H9 (cell line): ENCODE measurements at regions not wholly inside any gene's neighbourhood (a gene's known extent, or its start where the extent isn't known, plus 50 kb on each side); places are given as distances from the start of the nearest gene placed in this dataset.

Experiments
- DNase-seq: peaks from one replicate; pipeline ENCODE4 v3.0.0-alpha.2; 2017
- H2AFZ ChIP-seq: one replicate; pipeline ENCODE4 v1.6.1; 2013; ENCODE audit warnings: mild to moderate bottlenecking, low read length, control low read depth, moderate library complexity
- H2AK5ac ChIP-seq: 2 replicates; pipeline ENCODE4 v1.6.1; 2013; ENCODE audit warnings: low read length, control low read depth, mixed read lengths; ENCODE audit not compliant: insufficient read length
- H2BK120ac ChIP-seq: one replicate; pipeline ENCODE4 v1.6.1; 2013; ENCODE audit warnings: low read depth, mild to moderate bottlenecking, low read length, control low read depth, inconsistent platforms; ENCODE audit not compliant: poor library complexity, severe bottlenecking
- H2BK12ac ChIP-seq: 2 replicates; pipeline ENCODE4 v1.6.1; 2013; ENCODE audit warnings: low read length, control low read depth, mixed read lengths, low read depth; ENCODE audit not compliant: insufficient read length
- H2BK15ac ChIP-seq: 2 replicates; pipeline ENCODE4 v1.6.1; 2013; ENCODE audit warnings: low read depth, low read length, control low read depth
- H2BK20ac ChIP-seq: one replicate; pipeline ENCODE4 v1.6.1; 2013; ENCODE audit warnings: low read depth, mild to moderate bottlenecking, low read length, control low read depth, inconsistent platforms; ENCODE audit not compliant: poor library complexity, severe bottlenecking
- H2BK5ac ChIP-seq: 2 replicates; pipeline ENCODE4 v1.6.1; 2013; ENCODE audit warnings: low read length, control low read depth, mixed read lengths; ENCODE audit not compliant: insufficient read length
- H3K14ac ChIP-seq: 2 replicates; pipeline ENCODE4 v1.6.1; 2013; ENCODE audit warnings: low read length, control low read depth; ENCODE audit not compliant: insufficient read depth
- H3K18ac ChIP-seq: 2 replicates; pipeline ENCODE4 v1.6.1; 2013; ENCODE audit warnings: low read depth, mild to moderate bottlenecking, mixed read lengths, low read length, control low read depth; ENCODE audit not compliant: insufficient read length
- H3K23ac ChIP-seq: 2 replicates; pipeline ENCODE4 v1.6.1; 2013; ENCODE audit warnings: low read length, control low read depth, mixed read lengths, low read depth; ENCODE audit not compliant: insufficient read length
- H3K23me2 ChIP-seq: 2 replicates; pipeline ENCODE4 v1.6.1; 2013; ENCODE audit warnings: low read depth, mild to moderate bottlenecking, mixed read lengths, low read length, control low read depth; ENCODE audit not compliant: insufficient read length, poor library complexity, severe bottlenecking
- H3K27ac ChIP-seq: 2 replicates; pipeline ENCODE4 v1.5.1; 2013; ENCODE audit warnings: low read length, control low read depth, mixed read lengths, low read depth; ENCODE audit not compliant: insufficient read length
- H3K27me3 ChIP-seq: 2 replicates; pipeline ENCODE4 v1.6.1; 2013; ENCODE audit warnings: low read length, control low read depth, inconsistent platforms; ENCODE audit not compliant: insufficient read depth
- H3K4ac ChIP-seq: 2 replicates; pipeline ENCODE4 v1.6.1; 2013; ENCODE audit warnings: low read depth, mild to moderate bottlenecking, control low read depth, inconsistent platforms, low read length, moderate library complexity
- H3K4me1 ChIP-seq: 2 replicates; pipeline ENCODE4 v1.6.1; 2013; ENCODE audit warnings: low read length, control low read depth, inconsistent platforms; ENCODE audit not compliant: insufficient read depth
- H3K4me2 ChIP-seq: 2 replicates; pipeline ENCODE4 v1.6.1; 2013; ENCODE audit warnings: low read length, control low read depth, mixed read lengths; ENCODE audit not compliant: insufficient read length, insufficient read depth
- H3K56ac ChIP-seq: 2 replicates; pipeline ENCODE4 v1.6.1; 2013; ENCODE audit warnings: low read depth, mild to moderate bottlenecking, mixed read lengths, low read length, control low read depth; ENCODE audit not compliant: insufficient read length
- H3K79me1 ChIP-seq: 2 replicates; pipeline ENCODE4 v1.6.1; 2013; ENCODE audit warnings: low read depth, mild to moderate bottlenecking, moderate library complexity, low read length, control low read depth, inconsistent platforms; ENCODE audit not compliant: insufficient read depth, poor library complexity, severe bottlenecking
- H3K79me2 ChIP-seq: 2 replicates; pipeline ENCODE4 v1.6.1; 2013; ENCODE audit warnings: low read length, control low read depth, inconsistent platforms; ENCODE audit not compliant: insufficient read depth
- H3K9ac ChIP-seq: 2 replicates; pipeline ENCODE4 v1.6.1; 2013; ENCODE audit warnings: low read length, control low read depth, mixed read lengths; ENCODE audit not compliant: insufficient read length; ENCODE audit errors: extremely low read depth
- H3K9me3 ChIP-seq: one replicate; pipeline ENCODE4 v1.6.1; 2013; ENCODE audit warnings: low read depth, low read length, inconsistent platforms; ENCODE audit not compliant: control insufficient read depth
- H3T11ph ChIP-seq: one replicate; pipeline ENCODE4 v1.6.1; 2013; ENCODE audit warnings: mild to moderate bottlenecking, low read length, control low read depth, inconsistent platforms
- H4K20me1 ChIP-seq: one replicate; pipeline ENCODE4 v1.6.1; 2013; ENCODE audit not compliant: control insufficient read depth, insufficient read length, insufficient read depth
- H4K5ac ChIP-seq: 2 replicates; pipeline ENCODE4 v1.6.1; 2013; ENCODE audit warnings: low read depth, mild to moderate bottlenecking, mixed read lengths, low read length, control low read depth; ENCODE audit not compliant: insufficient read length
- H4K8ac ChIP-seq: replicated peaks from 2 replicates; pipeline ENCODE4 v1.6.1; 2013; ENCODE audit warnings: low read length, control low read depth, mixed read lengths, low read depth; ENCODE audit not compliant: insufficient read length
- H4K91ac ChIP-seq: 2 replicates; pipeline ENCODE4 v1.6.1; 2013; ENCODE audit warnings: low read depth, mild to moderate bottlenecking, moderate library complexity, mixed read lengths, low read length, control low read depth; ENCODE audit not compliant: insufficient read length
- H3K27ac Mint-ChIP-seq, 3 experiments: 2 replicates in 2 of 3; 3 replicates in 1 of 3; pipeline ENCODE4 v1.8.0; 2020 to 2021; ENCODE audit warnings: mixed read lengths in 3 of 3, mild to moderate bottlenecking in 1 of 3, moderate library complexity in 1 of 3
- H3K27me3 Mint-ChIP-seq: 2 replicates; pipeline ENCODE4 v1.8.0; 2021; ENCODE audit warnings: low read depth, mild to moderate bottlenecking, moderate library complexity, mixed read lengths
- H3K36me3 Mint-ChIP-seq, 3 experiments: 2 replicates in 2 of 3; 3 replicates in 1 of 3; pipeline ENCODE4 v1.8.0; 2020 to 2021; ENCODE audit warnings: low read depth in 3 of 3, mixed read lengths in 3 of 3; ENCODE audit not compliant: insufficient read depth in 1 of 3
- H3K4me1 Mint-ChIP-seq, 2 experiments: 2 replicates each; pipeline ENCODE4 v1.8.0; 2020; ENCODE audit warnings: mixed read lengths in 2 of 2
- H3K4me3 Mint-ChIP-seq, 2 experiments: 2 replicates in 1 of 2; 3 replicates in 1 of 2; pipeline ENCODE4 v1.8.0; 2020 to 2021; ENCODE audit warnings: mild to moderate bottlenecking in 2 of 2, mixed read lengths in 2 of 2, moderate library complexity in 1 of 2
- H3K9me3 Mint-ChIP-seq, 2 experiments: 2 replicates in 1 of 2; 3 replicates in 1 of 2; pipeline ENCODE4 v1.8.0; 2020; ENCODE audit warnings: mild to moderate bottlenecking in 2 of 2, mixed read lengths in 2 of 2, moderate library complexity in 1 of 2
- CTCF ChIP-seq: fragments of 200-600 bp; sonication (generic); conservative IDR thresholded peaks from 3 replicates; pipeline ENCODE4 v1.8.0; 2021; ENCODE audit warnings: antibody characterized with exemption, mild to moderate bottlenecking
- WGBS: extraction: QIAGEN DNeasy Blood & Tissue Kit; methylation state at CpG from one replicate; pipeline ENCODE4 v1.1.7; 2013; ENCODE audit warnings: missing lambda C conversion rate, low lambda C conversion rate, mixed read lengths; ENCODE audit not compliant: insufficient read length; ENCODE audit errors: extremely low coverage; 5-methylcytosine and 5-hydroxymethylcytosine counted together

GRCh38 chr15:98536976-98537375 lies 111.4 kb upstream of the IGF1R start:
- Histone ChIP-seq H3T11ph (no peak overlapping the region), H2AK5ac (no peak overlapping the region), H3K56ac (no peak overlapping the region), H3K9ac (no peak overlapping the region), H3K18ac (no peak overlapping the region), H3K23me2 (no peaks in the 10 kb centered on the region), H3K79me2 (no peaks in the 10 kb centered on the region), H3K23ac (no peak overlapping the region), H4K8ac (no peak overlapping the region), H3K79me1 (no peaks in the 10 kb centered on the region), H4K91ac (no peak overlapping the region), H2BK12ac (no peak overlapping the region), H3K4me2 (no peak overlapping the region), H2BK20ac (no peak overlapping the region), H4K5ac (no peak overlapping the region), H2AFZ (no peak overlapping the region), H3K4ac (no peak overlapping the region), H3K27me3 (no peaks in the 10 kb centered on the region), H3K4me1 (no peaks in the 10 kb centered on the region), H2BK120ac (no peak overlapping the region), H3K14ac (no peak overlapping the region), H4K20me1 (no peaks in the 10 kb centered on the region), H2BK5ac (no peak overlapping the region), H2BK15ac (no peak overlapping the region), H3K27ac (no peak overlapping the region), H3K9me3 (no peaks in the 10 kb centered on the region)
- Mint-ChIP-seq H3K27me3 (peaks cover 16% of the 10 kb centered on the region), H3K36me3 (no peaks in the 10 kb centered on the region), H3K27ac (no peak overlapping the region), H3K9me3 (no peaks in the 10 kb centered on the region; a peak in 1 of 5 replicates), H3K4me1 (peaks cover 0 to 4% of the 10 kb centered on the region in 2 experiments; a peak in 1 of 4 replicates), H3K4me3 (no peak overlapping the region)
- TF ChIP-seq CTCF = no peak
- no CpG with 5 or more reads among the region's 2 CpGs for WGBS
- DNase-seq = no peak
